Endothelial cell of umbilical vein (primary cell): ENCODE measurements at regions not wholly inside any gene's neighbourhood (a gene's known extent, or its start where the extent isn't known, plus 50 kb on each side); places are given as distances from the start of the nearest gene placed in this dataset.

Source experiments
- BruUV-seq: library from RNA; stranded (reverse); fragments of 400-500 nt; replicated peaks from 2 replicates; lab custom pipeline; 2021; lab: Mats Ljungman, UMichigan
- CTCF ChIA-PET: fragments of 300-600, 350-600 bp; sonication (Branson Sonifier 250); formaldehyde crosslinking; loops from one replicate; lab custom pipeline; 2021; ENCODE audit warnings: antibody characterized with exemption, inconsistent platforms; lab: Charles Lee
- POLR2A ChIA-PET: fragments of 300-600, 350-600 bp; sonication (Branson Sonifier 250); formaldehyde crosslinking; loops from one replicate; lab custom pipeline; 2021; ENCODE audit warnings: antibody characterized with exemption, inconsistent platforms; lab: Charles Lee
- DNase-seq: peaks from one replicate; pipeline ENCODE4 v3.0.0-alpha.2; 2011; ENCODE audit warnings: low read depth, low spot score
- FAIRE-seq: peaks from 2 replicates; lab custom pipeline; 2011; peaks lifted over from hg19 to GRCh38; lab: Jason Lieb, UNC
- H2AFZ ChIP-seq: 2 replicates; pipeline ENCODE4 v1.6.0; 2012; ENCODE audit warnings: low read depth, low read length, control low read depth, inconsistent platforms
- H3K27ac ChIP-seq: 2 replicates; pipeline ENCODE4 v1.5.1; 2011; ENCODE audit warnings: low read depth, mild to moderate bottlenecking, control low read depth, low read length, moderate library complexity; ENCODE audit not compliant: insufficient read depth
- H3K27me3 ChIP-seq, 2 experiments: 2 replicates each; pipeline versions ENCODE4 v1.6.0 to v1.6.1; 2011; ENCODE audit warnings: low read length in 2 of 2, mixed read lengths in 1 of 2; ENCODE audit not compliant: control insufficient read depth in 2 of 2, insufficient read depth in 2 of 2
- H3K36me3 ChIP-seq, 2 experiments: 2 replicates in 1 of 2; 3 replicates in 1 of 2; pipeline ENCODE4 v1.5.1; 2011; ENCODE audit warnings: low read length in 2 of 2, mild to moderate bottlenecking in 1 of 2, moderate library complexity in 1 of 2; ENCODE audit not compliant: control insufficient read depth in 2 of 2, insufficient read depth in 2 of 2; ENCODE audit errors: extremely low read depth in 1 of 2
- H3K4me1 ChIP-seq: 3 replicates; pipeline ENCODE4 v1.5.1; 2011; ENCODE audit warnings: mild to moderate bottlenecking, low read length; ENCODE audit not compliant: control insufficient read depth, insufficient read depth; ENCODE audit errors: extremely low read depth
- H3K4me2 ChIP-seq: 2 replicates; pipeline ENCODE4 v1.6.1; 2011; ENCODE audit warnings: low read length, control low read depth, mixed read lengths; ENCODE audit not compliant: insufficient read depth
- H3K4me3 ChIP-seq, 3 experiments: fragments of 200-600 bp in 1 of 3; sonication (generic), shearing (Covaris generic) in 1 of 3; replicated peaks in 1 of 3; 2 replicates each; pipeline ENCODE4 v1.5.1; 2011 to 2016; ENCODE audit warnings: control low read depth in 3 of 3, low read length in 3 of 3, mild to moderate bottlenecking in 2 of 3, inconsistent platforms in 1 of 3, low read depth in 1 of 3, moderate library complexity in 1 of 3; ENCODE audit not compliant: insufficient read depth in 1 of 3
- H3K79me2 ChIP-seq: 2 replicates; pipeline ENCODE4 v1.6.0; 2012; ENCODE audit warnings: low read length, inconsistent platforms; ENCODE audit not compliant: control insufficient read depth, insufficient read depth
- H3K9ac ChIP-seq: replicated peaks from 2 replicates; pipeline ENCODE3; 2011; ENCODE audit warnings: low read length, control low read depth; ENCODE audit not compliant: insufficient read depth; ENCODE audit errors: extremely low read depth
- H3K9me1 ChIP-seq: replicated peaks from 3 replicates; pipeline ENCODE4 v1.6.0; 2011; ENCODE audit warnings: mild to moderate bottlenecking, low read length; ENCODE audit not compliant: control insufficient read depth, insufficient read depth; ENCODE audit errors: extremely low read depth
- H3K9me3 ChIP-seq: replicated peaks from 2 replicates; pipeline ENCODE4 v1.5.1; 2012; ENCODE audit warnings: low read length, inconsistent platforms; ENCODE audit not compliant: control insufficient read depth, insufficient read depth
- H4K20me1 ChIP-seq: replicated peaks from 2 replicates; pipeline ENCODE3; 2011; ENCODE audit warnings: mild to moderate bottlenecking, low read length; ENCODE audit not compliant: control insufficient read depth, insufficient read depth; ENCODE audit errors: extremely low read depth
- CTCF ChIP-seq, 2 donors: IDR thresholded peaks; 1 replicate in 1 of 2; 2 replicates in 1 of 2; pipeline ENCODE4 v1.5.1; 2011; ENCODE audit warnings: low read length in 2 of 2, mild to moderate bottlenecking in 2 of 2, moderate library complexity in 2 of 2, control low read depth in 1 of 2, inconsistent platforms in 1 of 2, low read depth in 1 of 2; ENCODE audit not compliant: insufficient read depth in 1 of 2; ENCODE audit errors: extremely low read depth in 1 of 2
- EZH2 ChIP-seq: IDR thresholded peaks from 2 replicates; pipeline ENCODE4 v1.6.1; 2012; ENCODE audit warnings: borderline replicate concordance, low read depth, mild to moderate bottlenecking, moderate library complexity, low read length, inconsistent platforms; ENCODE audit not compliant: severe bottlenecking
- FOS ChIP-seq: IDR thresholded peaks from 2 replicates; pipeline ENCODE4 v1.6.1; 2011; ENCODE audit warnings: mild to moderate bottlenecking, low read length, moderate library complexity, borderline replicate concordance; ENCODE audit not compliant: insufficient read depth
- MYC ChIP-seq: IDR thresholded peaks from one replicate; pipeline ENCODE4 v1.6.1; 2011; ENCODE audit warnings: mild to moderate bottlenecking, low read depth, low read length
- POLR2A ChIP-seq: IDR thresholded peaks from 2 replicates; pipeline ENCODE4 v1.6.1; 2012; ENCODE audit warnings: low read depth, mild to moderate bottlenecking, control low read depth, low read length
- POLR2AphosphoS5 ChIP-seq: IDR thresholded peaks from 2 replicates; pipeline ENCODE4 v1.6.1; 2012; ENCODE audit warnings: low read depth, mild to moderate bottlenecking, control low read depth, low read length, moderate library complexity; ENCODE audit not compliant: insufficient read depth
- dilution Hi-C: fragments of 300-500 bp; cut with MboI; formaldehyde crosslinking; loops from one replicate; pipeline ENCODE4 v1.15.0; 2019; ENCODE audit warnings: low sequenced_read_pairs; ENCODE audit not compliant: extremely low pct_ligation_motif_present
- intact Hi-C: fragments of 100-400 bp; cut with micrococcal nuclease; formaldehyde crosslinking; loops from one replicate; pipeline ENCODE4 v1.10.0; 2022

GRCh38 chr10:44166441-44166840, 218.5 kb downstream of the CXCL12 start:
- ChIA-PET CTCF (no interaction called here), POLR2A (no interaction called here)
- no peaks in the 10 kb centered on the region for H3K27me3 ChIP-seq
- intact Hi-C loops (no loop called here), dilution Hi-C loops (no loop called here)
- no peaks in the 10 kb centered on the region for H3K9me1 ChIP-seq
- H3K27ac ChIP-seq, result no peak overlapping the region
- H3K4me1 ChIP-seq, result no peaks in the 10 kb centered on the region
- no peaks in the 10 kb centered on the region for H3K9me3 ChIP-seq
- no peak overlapping the region for H3K4me2 ChIP-seq
- DNase-seq, result no peak
- no peak overlapping the region for H2AFZ ChIP-seq
- H3K9ac ChIP-seq, result no peak overlapping the region
- no peak for FAIRE-seq
- H3K79me2 ChIP-seq, result no peaks in the 10 kb centered on the region
- TF ChIP-seq POLR2A, result no peak
- TF ChIP-seq MYC, result no peak
- TF ChIP-seq CTCF (IDR thresholded peaks at IDR 0.05; ENCODE audit: extremely low read depth in 1 of 2, insufficient read depth in 1 of 2, low read depth in 1 of 2, low read length in 2 of 2), result no peak
- no peak for TF ChIP-seq EZH2
- no peak for TF ChIP-seq POLR2AphosphoS5
- H4K20me1 ChIP-seq, result no peaks in the 10 kb centered on the region
- no peak overlapping the region for H3K4me3 ChIP-seq
- BruUV-seq, result no TSS peak
- no peaks in the 10 kb centered on the region for H3K36me3 ChIP-seq

GRCh38 chr10:44164251-44164956, 220.5 kb downstream of the CXCL12 start:
- Histone ChIP-seq H3K4me1 (no peaks in the 10 kb centered on the region), H3K4me3 (no peak overlapping the region), H3K27ac (no peak overlapping the region), H3K9me3 (no peaks in the 10 kb centered on the region), H3K9ac (no peak overlapping the region), H3K4me2 (no peak overlapping the region), H3K79me2 (no peaks in the 10 kb centered on the region), H3K27me3 (no peaks in the 10 kb centered on the region), H3K36me3 (no peaks in the 10 kb centered on the region), H3K9me1 (no peaks in the 10 kb centered on the region), H2AFZ (no peak overlapping the region), H4K20me1 (no peaks in the 10 kb centered on the region)
- dilution Hi-C loops, result no loop called here
- DNase-seq (no peak), FAIRE-seq (no peak)
- intact Hi-C loops, result no loop called here
- ChIA-PET CTCF (no interaction called here), POLR2A (no interaction called here)
- TF ChIP-seq POLR2A, result no peak
- no peak for TF ChIP-seq POLR2AphosphoS5
- no peak for TF ChIP-seq FOS
- no peak for TF ChIP-seq MYC
- BruUV-seq, result no TSS peak
